Neural cell (in vitro differentiated cells): ENCODE measurements at regions not wholly inside any gene's neighbourhood (a gene's known extent, or its start where the extent isn't known, plus 50 kb on each side); places are given as distances from the start of the nearest gene placed in this dataset.

Experiments used
- H2AFZ ChIP-seq: fragments of 200-600, 300-800 bp; sonication (generic), shearing (Covaris generic); 2 replicates; pipeline ENCODE4 v1.6.0; 2014; ENCODE audit warnings: low read depth, mild to moderate bottlenecking, antibody characterized with exemption, low read length, moderate library complexity
- H3F3A ChIP-seq: fragments of 200-600 bp; shearing (Covaris generic); 2 replicates; pipeline ENCODE4 v1.6.1; 2016; ENCODE audit warnings: mild to moderate bottlenecking, moderate library complexity, mixed read lengths, antibody characterized with exemption, low read length; ENCODE audit not compliant: insufficient read depth, poor library complexity, severe bottlenecking
- H3K27ac ChIP-seq: fragments of 200-600, 300-800 bp; sonication (generic), shearing (Covaris generic); 2 replicates; pipeline ENCODE4 v1.5.1; 2014; ENCODE audit warnings: mild to moderate bottlenecking, low read length, moderate library complexity
- H3K27me3 ChIP-seq: fragments of 300-800, 200-600 bp; sonication (generic), shearing (Covaris generic); 2 replicates; pipeline ENCODE4 v1.6.0; 2014; ENCODE audit warnings: mild to moderate bottlenecking, low read depth, low read length, moderate library complexity; ENCODE audit not compliant: insufficient read depth
- H3K36me3 ChIP-seq: fragments of 300-800, 200-600 bp; sonication (generic), shearing (Covaris generic); 2 replicates; pipeline ENCODE4 v1.5.1; 2014; ENCODE audit warnings: mild to moderate bottlenecking, antibody characterized with exemption, low read length, moderate library complexity; ENCODE audit not compliant: insufficient read depth
- H3K4me2 ChIP-seq: fragments of 300-800, 200-600 bp; sonication (generic), shearing (Covaris generic); 2 replicates; pipeline ENCODE4 v1.6.0; 2014; ENCODE audit warnings: mild to moderate bottlenecking, low read length
- H3K4me3 ChIP-seq: fragments of 300-800, 200-600 bp; sonication (generic), shearing (Covaris generic); 2 replicates; pipeline ENCODE4 v1.5.1; 2014; ENCODE audit warnings: mild to moderate bottlenecking, low read length, moderate library complexity
- H3K79me2 ChIP-seq: fragments of 200-600 bp; shearing (Covaris generic); replicated peaks from 2 replicates; pipeline ENCODE4 v1.6.0; 2014; ENCODE audit warnings: mild to moderate bottlenecking, low read length, moderate library complexity; ENCODE audit not compliant: insufficient read depth
- H3K9ac ChIP-seq: fragments of 300-800, 200-600 bp; sonication (generic), shearing (Covaris generic); 2 replicates; pipeline ENCODE4 v1.6.1; 2016; ENCODE audit warnings: mild to moderate bottlenecking, low read length, mixed read lengths
- H3K9me2 ChIP-seq: fragments of 200-600 bp; shearing (Covaris generic); 2 replicates; pipeline ENCODE4 v1.6.1; 2016; ENCODE audit warnings: mild to moderate bottlenecking, low read length, mixed read lengths; ENCODE audit not compliant: insufficient read depth
- H3K9me3 ChIP-seq: fragments of 200-600, 300-800 bp; sonication (generic), shearing (Covaris generic); 2 replicates; pipeline ENCODE4 v1.6.1; 2016; ENCODE audit warnings: mild to moderate bottlenecking, mixed run types, low read length, moderate library complexity, mixed read lengths
- H4K20me1 ChIP-seq: fragments of 200-600 bp; shearing (Covaris generic); 2 replicates; pipeline ENCODE4 v1.6.1; 2016; ENCODE audit warnings: mild to moderate bottlenecking, mixed run types; ENCODE audit not compliant: insufficient read depth
- EP300 ChIP-seq: fragments of 450-650 bp; conservative IDR thresholded peaks from 2 replicates; pipeline ENCODE4 v1.6.1; 2014; ENCODE audit warnings: antibody characterized with exemption, mild to moderate bottlenecking, moderate library complexity; ENCODE audit not compliant: poor library complexity, severe bottlenecking
- EZH2 ChIP-seq: fragments of 200-600, 300-800 bp; shearing (Covaris generic), sonication (generic); IDR thresholded peaks from 2 replicates; pipeline ENCODE4 v1.6.1; 2014; ENCODE audit warnings: antibody characterized with exemption, low read length, borderline replicate concordance, mild to moderate bottlenecking; ENCODE audit not compliant: insufficient read depth, poor library complexity, severe bottlenecking
- MXI1 ChIP-seq: fragments of 450-650 bp; conservative IDR thresholded peaks from 2 replicates; pipeline ENCODE4 v1.6.1; 2014; ENCODE audit warnings: antibody characterized with exemption, mild to moderate bottlenecking; ENCODE audit not compliant: poor library complexity, severe bottlenecking
- POLR2AphosphoS5 ChIP-seq: IDR thresholded peaks from 2 replicates; pipeline ENCODE4 v1.6.1; 2012
- RAD21 ChIP-seq: fragments of 450-650 bp; conservative IDR thresholded peaks from 2 replicates; pipeline ENCODE4 v1.6.1; 2014; ENCODE audit warnings: antibody characterized with exemption, mild to moderate bottlenecking, moderate library complexity
- SMC3 ChIP-seq: fragments of 450-650 bp; conservative IDR thresholded peaks from 2 replicates; pipeline ENCODE4 v1.6.1; 2014; ENCODE audit warnings: antibody characterized with exemption, mild to moderate bottlenecking, moderate library complexity; ENCODE audit not compliant: poor library complexity
- TAF1 ChIP-seq: IDR thresholded peaks from 2 replicates; pipeline ENCODE4 v1.6.1; 2012; ENCODE audit warnings: low read depth
- TF ChIP-seq, protein P1 (sequence below): IDR thresholded peaks from 2 replicates; pipeline ENCODE4 v1.6.1; 2012; ENCODE audit warnings: borderline replicate concordance
- TF ChIP-seq, protein P2 (sequence below): fragments of 450-650 bp; IDR thresholded peaks from 2 replicates; pipeline ENCODE4 v1.5.1; 2014; ENCODE audit warnings: antibody characterized with exemption, mild to moderate bottlenecking, moderate library complexity; ENCODE audit not compliant: poor library complexity, severe bottlenecking

DNA sequence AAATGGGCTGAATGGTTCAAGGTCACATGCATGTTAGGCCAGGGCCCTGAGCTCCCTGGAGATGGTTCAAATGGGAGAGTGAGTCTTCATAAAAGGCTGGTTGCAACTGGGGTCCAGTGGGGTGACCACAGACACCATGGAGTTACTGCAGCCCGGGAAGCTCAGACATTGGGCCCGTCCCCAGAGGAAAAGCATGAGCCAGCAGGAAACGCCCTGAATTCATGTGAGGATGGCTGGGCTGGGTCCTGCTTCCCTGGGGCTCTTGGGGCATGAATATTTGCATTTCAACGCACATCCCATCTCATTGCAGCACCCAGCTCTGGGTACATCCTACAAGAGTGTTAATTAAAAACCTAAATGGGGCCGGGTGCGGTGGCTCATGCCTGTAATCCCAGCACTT lies 549.0 kb downstream of the TCERG1L start:
- H3K9ac ChIP-seq, result no peak overlapping the region
- no peak overlapping the region for H3K27ac ChIP-seq
- no peaks in the 10 kb centered on the region for H3K9me3 ChIP-seq
- no peak overlapping the region for H2AFZ ChIP-seq
- H3K4me2 ChIP-seq, result no peak overlapping the region
- no peak overlapping the region for H3K4me3 ChIP-seq
- TF ChIP-seq, protein P1, sequence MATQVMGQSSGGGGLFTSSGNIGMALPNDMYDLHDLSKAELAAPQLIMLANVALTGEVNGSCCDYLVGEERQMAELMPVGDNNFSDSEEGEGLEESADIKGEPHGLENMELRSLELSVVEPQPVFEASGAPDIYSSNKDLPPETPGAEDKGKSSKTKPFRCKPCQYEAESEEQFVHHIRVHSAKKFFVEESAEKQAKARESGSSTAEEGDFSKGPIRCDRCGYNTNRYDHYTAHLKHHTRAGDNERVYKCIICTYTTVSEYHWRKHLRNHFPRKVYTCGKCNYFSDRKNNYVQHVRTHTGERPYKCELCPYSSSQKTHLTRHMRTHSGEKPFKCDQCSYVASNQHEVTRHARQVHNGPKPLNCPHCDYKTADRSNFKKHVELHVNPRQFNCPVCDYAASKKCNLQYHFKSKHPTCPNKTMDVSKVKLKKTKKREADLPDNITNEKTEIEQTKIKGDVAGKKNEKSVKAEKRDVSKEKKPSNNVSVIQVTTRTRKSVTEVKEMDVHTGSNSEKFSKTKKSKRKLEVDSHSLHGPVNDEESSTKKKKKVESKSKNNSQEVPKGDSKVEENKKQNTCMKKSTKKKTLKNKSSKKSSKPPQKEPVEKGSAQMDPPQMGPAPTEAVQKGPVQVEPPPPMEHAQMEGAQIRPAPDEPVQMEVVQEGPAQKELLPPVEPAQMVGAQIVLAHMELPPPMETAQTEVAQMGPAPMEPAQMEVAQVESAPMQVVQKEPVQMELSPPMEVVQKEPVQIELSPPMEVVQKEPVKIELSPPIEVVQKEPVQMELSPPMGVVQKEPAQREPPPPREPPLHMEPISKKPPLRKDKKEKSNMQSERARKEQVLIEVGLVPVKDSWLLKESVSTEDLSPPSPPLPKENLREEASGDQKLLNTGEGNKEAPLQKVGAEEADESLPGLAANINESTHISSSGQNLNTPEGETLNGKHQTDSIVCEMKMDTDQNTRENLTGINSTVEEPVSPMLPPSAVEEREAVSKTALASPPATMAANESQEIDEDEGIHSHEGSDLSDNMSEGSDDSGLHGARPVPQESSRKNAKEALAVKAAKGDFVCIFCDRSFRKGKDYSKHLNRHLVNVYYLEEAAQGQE, result no peak
- no peak for TF ChIP-seq EZH2
- TF ChIP-seq POLR2AphosphoS5, result no peak
- no peak for TF ChIP-seq MXI1
- no peak for TF ChIP-seq TAF1
- TF ChIP-seq EP300, result no peak
- no peak for TF ChIP-seq RAD21
- TF ChIP-seq, protein P2, sequence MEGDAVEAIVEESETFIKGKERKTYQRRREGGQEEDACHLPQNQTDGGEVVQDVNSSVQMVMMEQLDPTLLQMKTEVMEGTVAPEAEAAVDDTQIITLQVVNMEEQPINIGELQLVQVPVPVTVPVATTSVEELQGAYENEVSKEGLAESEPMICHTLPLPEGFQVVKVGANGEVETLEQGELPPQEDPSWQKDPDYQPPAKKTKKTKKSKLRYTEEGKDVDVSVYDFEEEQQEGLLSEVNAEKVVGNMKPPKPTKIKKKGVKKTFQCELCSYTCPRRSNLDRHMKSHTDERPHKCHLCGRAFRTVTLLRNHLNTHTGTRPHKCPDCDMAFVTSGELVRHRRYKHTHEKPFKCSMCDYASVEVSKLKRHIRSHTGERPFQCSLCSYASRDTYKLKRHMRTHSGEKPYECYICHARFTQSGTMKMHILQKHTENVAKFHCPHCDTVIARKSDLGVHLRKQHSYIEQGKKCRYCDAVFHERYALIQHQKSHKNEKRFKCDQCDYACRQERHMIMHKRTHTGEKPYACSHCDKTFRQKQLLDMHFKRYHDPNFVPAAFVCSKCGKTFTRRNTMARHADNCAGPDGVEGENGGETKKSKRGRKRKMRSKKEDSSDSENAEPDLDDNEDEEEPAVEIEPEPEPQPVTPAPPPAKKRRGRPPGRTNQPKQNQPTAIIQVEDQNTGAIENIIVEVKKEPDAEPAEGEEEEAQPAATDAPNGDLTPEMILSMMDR, result no peak
- TF ChIP-seq SMC3, result no peak
- H3F3A ChIP-seq, result no peaks in the 10 kb centered on the region
- no peaks in the 10 kb centered on the region for H3K9me2 ChIP-seq
- H3K36me3 ChIP-seq, result no peaks in the 10 kb centered on the region
- H3K27me3 ChIP-seq, result no peaks in the 10 kb centered on the region
- no peaks in the 10 kb centered on the region for H4K20me1 ChIP-seq
- no peaks in the 10 kb centered on the region for H3K79me2 ChIP-seq

GRCh38 chr10:130763071-130763470 lies 548.5 kb downstream of the TCERG1L start:
- Histone ChIP-seq H3F3A (no peaks in the 10 kb centered on the region), H3K79me2 (no peaks in the 10 kb centered on the region), H3K9me2 (no peaks in the 10 kb centered on the region), H2AFZ (no peak overlapping the region), H3K4me2 (no peak overlapping the region), H3K27me3 (no peaks in the 10 kb centered on the region), H4K20me1 (no peaks in the 10 kb centered on the region), H3K4me3 (no peak overlapping the region), H3K27ac (no peak overlapping the region), H3K9ac (no peak overlapping the region), H3K9me3 (no peaks in the 10 kb centered on the region), H3K36me3 (no peaks in the 10 kb centered on the region)
- TF ChIP-seq, protein P2, result no peak
- TF ChIP-seq, protein P1, result no peak
- TF ChIP-seq MXI1 (no peak), RAD21 (no peak), TAF1 (no peak), EP300 (no peak), SMC3 (no peak), POLR2AphosphoS5 (no peak), EZH2 (no peak)
